ENCODE measurements at regions not wholly inside any gene's neighbourhood (a gene's known extent, or its start where the extent isn't known, plus 50 kb on each side); places are given as distances from the start of the nearest gene placed in this dataset.

DNA sequence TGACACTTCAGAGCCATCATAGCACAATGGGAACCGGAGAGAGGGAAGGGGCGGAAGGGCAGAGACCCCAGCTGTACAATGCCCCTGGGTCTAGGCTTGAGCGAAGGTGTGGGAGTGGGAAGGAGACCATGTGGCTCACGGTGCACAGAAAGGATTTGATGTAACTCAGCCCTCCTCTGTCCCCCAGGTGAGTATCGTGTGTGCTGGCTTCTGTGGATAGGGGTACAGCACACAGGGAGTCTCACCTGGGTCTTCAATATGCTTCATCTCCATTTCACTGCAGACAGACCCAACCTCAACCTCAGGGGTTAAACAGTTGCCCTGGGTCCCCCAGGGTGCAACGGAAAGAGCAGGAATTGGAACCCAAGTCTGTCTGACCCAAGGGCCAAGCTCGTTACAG, 122.2 kb downstream of the CDH26 start:
- no peak overlapping the region for H4K91ac ChIP-seq (replicated peaks; ENCODE audit: insufficient read length, low read length)

More for the DNA sequence above, 122.2 kb downstream of the CDH26 start:
- H3K23ac ChIP-seq (ENCODE audit: insufficient read length) = no peak overlapping the region
- POLR2A ChIA-PET (ENCODE audit: partially characterized antibody) = no interaction called here
- no peaks in the 10 kb centered on the region for H3K4me1 ChIP-seq (replicated peaks in 1 of 4; ENCODE audit: control insufficient read depth in 3 of 4, insufficient read depth in 4 of 4, low read length in 3 of 4)
- no peak for DNase-seq (ENCODE audit: low read depth in 1 of 2, low spot score in 2 of 2)
- H4K8ac ChIP-seq (ENCODE audit: extremely low read depth, insufficient read depth, low read length) = no peak overlapping the region
- 91% methylated on average over 6 of the region's 7 CpGs; no CpG with 5 or more reads in 1 of the 2 experiments for WGBS, 2 experiments (ENCODE audit: extremely low coverage in 1 of 2, insufficient coverage in 1 of 2, insufficient read length in 1 of 2, insufficient replicate concordance in 2 of 2, low coverage in 1 of 2, low lambda C conversion rate in 2 of 2, missing lambda C conversion rate in 1 of 2)
- no peaks in the 10 kb centered on the region for H3K79me1 ChIP-seq (ENCODE audit: low read depth, low read length)
- no peak for FAIRE-seq
- no peaks in the 10 kb centered on the region for H3K9me3 ChIP-seq (ENCODE audit: insufficient read depth in 2 of 2, low read depth in 1 of 2, low read length in 1 of 2)
- H2BK15ac ChIP-seq (ENCODE audit: low read length) = no peak overlapping the region
- CTCF ChIA-PET (ENCODE audit: partially characterized antibody) = interaction anchor here (1.0 to 1.2 kb wide), 2 partner anchors 23 to 42 kb away, joined by 3 to 4 read pairs; no protein-coding TSS in a partner anchor
- no peak overlapping the region for H2BK5ac ChIP-seq (ENCODE audit: low read depth, low read length)
- H3K9ac ChIP-seq (replicated peaks in 1 of 4; ENCODE audit: extremely low read depth in 1 of 4, low read depth in 3 of 4, low read length in 3 of 4) = no peak overlapping the region
- no peak overlapping the region for H3K14ac ChIP-seq (ENCODE audit: insufficient read length)
- H3K23me2 ChIP-seq (ENCODE audit: low read depth, low read length) = no peaks in the 10 kb centered on the region
- no peak overlapping the region for H2BK120ac ChIP-seq (replicated peaks; ENCODE audit: low read depth, low read length)
- H2BK20ac ChIP-seq (ENCODE audit: low read length) = no peak overlapping the region
- no peak for TF ChIP-seq EP300 (IDR thresholded peaks at IDR 0.05; ENCODE audit: borderline replicate concordance in 1 of 2, low read depth in 2 of 2, low read length in 2 of 2)
- no peak for TF ChIP-seq RXRA (IDR thresholded peaks at IDR 0.05; ENCODE audit: insufficient read depth, low read depth, low read length)
- TF ChIP-seq, protein P1, sequence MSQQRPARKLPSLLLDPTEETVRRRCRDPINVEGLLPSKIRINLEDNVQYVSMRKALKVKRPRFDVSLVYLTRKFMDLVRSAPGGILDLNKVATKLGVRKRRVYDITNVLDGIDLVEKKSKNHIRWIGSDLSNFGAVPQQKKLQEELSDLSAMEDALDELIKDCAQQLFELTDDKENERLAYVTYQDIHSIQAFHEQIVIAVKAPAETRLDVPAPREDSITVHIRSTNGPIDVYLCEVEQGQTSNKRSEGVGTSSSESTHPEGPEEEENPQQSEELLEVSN (IDR thresholded peaks at IDR 0.05) = no peak
- no peak overlapping the region for H3K4me3 ChIP-seq (ENCODE audit: extremely low read depth in 1 of 4, insufficient read depth in 2 of 4, low read depth in 3 of 4, low read length in 4 of 4)
- no peak overlapping the region for H3K56ac ChIP-seq (replicated peaks; ENCODE audit: insufficient read length, low read depth, low read length)
- no peaks in the 10 kb centered on the region for H3K36me3 ChIP-seq (ENCODE audit: control insufficient read depth in 2 of 4, insufficient read depth in 4 of 4, low read length in 3 of 4)
- H4K20me1 ChIP-seq (replicated peaks in 1 of 2; ENCODE audit: control insufficient read depth in 1 of 2, insufficient read depth in 2 of 2, low read length in 2 of 2) = no peaks in the 10 kb centered on the region
- no peak overlapping the region for H4K5ac ChIP-seq (ENCODE audit: insufficient read length, low read depth, low read length)
- H3K18ac ChIP-seq (ENCODE audit: extremely low read depth, low read length) = no peak overlapping the region
- no peak overlapping the region for H2AFZ ChIP-seq (ENCODE audit: low read length)
- H3K27me3 ChIP-seq (replicated peaks in 1 of 4; ENCODE audit: control insufficient read depth in 3 of 4, extremely low read depth in 1 of 4, insufficient read depth in 3 of 4, low read length in 3 of 4) = peaks cover 0 to 10% (median 3%) of the 10 kb centered on the region in 4 experiments; a peak in 3 of 7 replicates
- no peak overlapping the region for H2BK12ac ChIP-seq (ENCODE audit: low read depth, low read length)
- H3K4me2 ChIP-seq (ENCODE audit: insufficient read depth in 1 of 2, low read depth in 2 of 2, low read length in 2 of 2) = no peak overlapping the region
- no peaks in the 10 kb centered on the region for H3K79me2 ChIP-seq (ENCODE audit: control insufficient read depth in 1 of 2, insufficient read depth in 2 of 2, low read length in 2 of 2)
- H2AK5ac ChIP-seq (ENCODE audit: low read depth, low read length) = no peak overlapping the region
- no peak overlapping the region for H3K4ac ChIP-seq (replicated peaks; ENCODE audit: insufficient read length, low read depth, low read length)
- H3K27ac ChIP-seq (ENCODE audit: low read depth, low read length) = no peak overlapping the region

Data from H1 (cell line).